DND-41 (cell line): ENCODE measurements at regions not wholly inside any gene's neighbourhood (a gene's known extent, or its start where the extent isn't known, plus 50 kb on each side); places are given as distances from the start of the nearest gene placed in this dataset.

ENCODE experiments used
- ATAC-seq: fragments of 200-7000 bp; cut with Tn5 transposase; 3 replicates; pipeline ENCODE4 v1.9.1; 2021; ENCODE audit warnings: low read depth; ENCODE audit not compliant: insufficient read depth
- DNase-seq: peaks from one replicate; pipeline ENCODE4 v3.0.0-alpha.2; 2020
- H2AFZ ChIP-seq: 2 replicates; pipeline ENCODE4 v1.6.0; 2012; ENCODE audit warnings: low read depth, low read length
- H3K27ac ChIP-seq: 2 replicates; pipeline ENCODE4 v1.5.1; 2012; ENCODE audit warnings: low read length, inconsistent platforms
- H3K27me3 ChIP-seq: fragments of 200-600 bp; sonication (generic); 2 replicates; pipeline ENCODE4 v1.6.0; 2012; ENCODE audit warnings: low read length, mild to moderate bottlenecking, inconsistent platforms; ENCODE audit not compliant: insufficient read depth, poor library complexity
- H3K36me3 ChIP-seq: 2 replicates; pipeline ENCODE4 v1.5.1; 2012; ENCODE audit warnings: low read length, inconsistent platforms; ENCODE audit not compliant: insufficient read depth
- H3K4me1 ChIP-seq: 2 replicates; pipeline ENCODE4 v1.5.1; 2012; ENCODE audit warnings: mild to moderate bottlenecking, low read length; ENCODE audit not compliant: insufficient read depth
- H3K4me2 ChIP-seq: 2 replicates; pipeline ENCODE4 v1.6.0; 2012; ENCODE audit warnings: mild to moderate bottlenecking, moderate library complexity, low read length, inconsistent platforms; ENCODE audit not compliant: insufficient read depth
- H3K4me3 ChIP-seq, 2 experiments: fragments of 200-600 bp in 1 of 2; shearing (Covaris generic) in 1 of 2; 2 replicates each; pipeline ENCODE4 v1.5.1; 2012 to 2016; ENCODE audit warnings: inconsistent platforms in 2 of 2, low read length in 2 of 2, mild to moderate bottlenecking in 2 of 2, low read depth in 1 of 2, moderate library complexity in 1 of 2
- H3K79me2 ChIP-seq: 2 replicates; pipeline ENCODE4 v1.6.0; 2012; ENCODE audit warnings: low read length, inconsistent platforms; ENCODE audit not compliant: insufficient read depth
- H3K9ac ChIP-seq: 2 replicates; pipeline ENCODE4 v1.6.0; 2012; ENCODE audit warnings: low read depth, mild to moderate bottlenecking, inconsistent platforms, low read length, moderate library complexity
- H3K9me3 ChIP-seq: 2 replicates; pipeline ENCODE4 v1.5.1; 2012; ENCODE audit warnings: low read length, moderate library complexity, mild to moderate bottlenecking, inconsistent platforms; ENCODE audit not compliant: insufficient read depth, severe bottlenecking
- H4K20me1 ChIP-seq: 2 replicates; pipeline ENCODE4 v1.6.0; 2012; ENCODE audit warnings: low read length; ENCODE audit not compliant: insufficient read depth
- CTCF ChIP-seq: IDR thresholded peaks from 2 replicates; pipeline ENCODE4 v1.5.1; 2012; ENCODE audit warnings: borderline replicate concordance, low read length, moderate library complexity, mild to moderate bottlenecking; ENCODE audit not compliant: poor library complexity, severe bottlenecking; ENCODE audit errors: extremely low read depth
- EZH2 ChIP-seq: IDR thresholded peaks from 3 replicates; pipeline ENCODE4 v1.6.1; 2012; ENCODE audit warnings: borderline replicate concordance, low read depth, mild to moderate bottlenecking, moderate library complexity, low read length, inconsistent platforms; ENCODE audit not compliant: severe bottlenecking

- ATAC-seq = no peak; the same call in 2 of the 3 replicates
- H3K79me2 ChIP-seq = no peaks in the 10 kb centered on the region
- H3K4me3 ChIP-seq = no peak overlapping the region
- H3K27me3 ChIP-seq = no peaks in the 10 kb centered on the region
- H3K9ac ChIP-seq = no peak overlapping the region
- no peak overlapping the region for H3K4me2 ChIP-seq
- TF ChIP-seq EZH2 = no peak
- TF ChIP-seq CTCF = no peak
- no peaks in the 10 kb centered on the region for H3K9me3 ChIP-seq
- H3K27ac ChIP-seq = no peak overlapping the region
- H2AFZ ChIP-seq = no peak overlapping the region
- no peak for DNase-seq
- H3K36me3 ChIP-seq = no peaks in the 10 kb centered on the region
- no peaks in the 10 kb centered on the region for H4K20me1 ChIP-seq
- H3K4me1 ChIP-seq = no peaks in the 10 kb centered on the region
These were observed 517.5 kb downstream of the PLPP3 start for GRCh38 chr1:56061824-56062223.

GRCh38 chr1:56060906-56061305, 518.5 kb downstream of the PLPP3 start:
- Histone ChIP-seq H3K27ac (no peak overlapping the region), H3K9ac (no peak overlapping the region), H3K4me2 (no peak overlapping the region), H3K9me3 (no peaks in the 10 kb centered on the region), H3K36me3 (no peaks in the 10 kb centered on the region), H3K27me3 (no peaks in the 10 kb centered on the region), H4K20me1 (no peaks in the 10 kb centered on the region), H3K79me2 (no peaks in the 10 kb centered on the region), H2AFZ (no peak overlapping the region), H3K4me1 (no peaks in the 10 kb centered on the region), H3K4me3 (no peak overlapping the region)
- no peak for DNase-seq
- ATAC-seq = no peak
- no peak for TF ChIP-seq EZH2
- TF ChIP-seq CTCF = no peak

- H3K27ac ChIP-seq = no peak overlapping the region
These were observed 521.6 kb downstream of the PLPP3 start for GRCh38 chr1:56057466-56058405.

More at GRCh38 chr1:56057466-56058405, 521.6 kb downstream of the PLPP3 start:
- no peaks in the 10 kb centered on the region for H3K79me2 ChIP-seq
- H4K20me1 ChIP-seq = no peaks in the 10 kb centered on the region
- no peak overlapping the region for H3K4me3 ChIP-seq
- no peak overlapping the region for H3K4me2 ChIP-seq
- ATAC-seq (no peak), DNase-seq (no peak)
- no peaks in the 10 kb centered on the region for H3K36me3 ChIP-seq
- H2AFZ ChIP-seq = no peak overlapping the region
- no peak overlapping the region for H3K9ac ChIP-seq
- TF ChIP-seq EZH2 (no peak), CTCF (no peak)
- no peaks in the 10 kb centered on the region for H3K9me3 ChIP-seq
- no peaks in the 10 kb centered on the region for H3K27me3 ChIP-seq
- H3K4me1 ChIP-seq = no peaks in the 10 kb centered on the region
